Neuronal stem cell (in vitro differentiated cells): ENCODE measurements at regions not wholly inside any gene's neighbourhood (a gene's known extent, or its start where the extent isn't known, plus 50 kb on each side); places are given as distances from the start of the nearest gene placed in this dataset.

Source experiments
- DNase-seq: peaks from one replicate; pipeline ENCODE4 v3.0.0-alpha.2; 2013; ENCODE audit warnings: low spot score
- H2AFZ ChIP-seq: one replicate; pipeline ENCODE4 v1.6.1; 2013; ENCODE audit warnings: mild to moderate bottlenecking, low read length, inconsistent platforms
- H2AK5ac ChIP-seq: 2 replicates; pipeline ENCODE4 v1.6.1; 2013; ENCODE audit warnings: low read depth, mild to moderate bottlenecking, inconsistent platforms, low read length, moderate library complexity, mixed read lengths
- H2BK120ac ChIP-seq: 2 replicates; pipeline ENCODE4 v1.6.1; 2013; ENCODE audit warnings: low read depth, mild to moderate bottlenecking, inconsistent platforms, low read length, moderate library complexity, mixed read lengths
- H2BK12ac ChIP-seq: one replicate; pipeline ENCODE4 v1.6.1; 2013; ENCODE audit warnings: low read length, inconsistent platforms
- H2BK15ac ChIP-seq: 2 replicates; pipeline ENCODE4 v1.6.1; 2013; ENCODE audit warnings: mild to moderate bottlenecking, low read length, inconsistent platforms, mixed read lengths
- H2BK5ac ChIP-seq: one replicate; pipeline ENCODE4 v1.6.1; 2013; ENCODE audit warnings: inconsistent platforms, mild to moderate bottlenecking, low read length, moderate library complexity
- H3K14ac ChIP-seq: one replicate; pipeline ENCODE4 v1.6.1; 2013; ENCODE audit warnings: low read length, inconsistent platforms
- H3K18ac ChIP-seq: 2 replicates; pipeline ENCODE4 v1.6.1; 2013; ENCODE audit warnings: low read length, inconsistent platforms
- H3K23ac ChIP-seq: 2 replicates; pipeline ENCODE4 v1.6.1; 2013; ENCODE audit warnings: low read depth, mild to moderate bottlenecking, mixed read lengths, low read length, inconsistent platforms; ENCODE audit not compliant: poor library complexity
- H3K27ac ChIP-seq: replicated peaks from 3 replicates; pipeline ENCODE4 v1.5.1; 2013; ENCODE audit warnings: low read length, inconsistent platforms
- H3K27me3 ChIP-seq, 3 experiments: 2 replicates each; pipeline ENCODE4 v1.6.1; 2013; ENCODE audit warnings: low read length in 3 of 3, mild to moderate bottlenecking in 2 of 3, inconsistent platforms in 1 of 3, low read depth in 1 of 3, mixed read lengths in 1 of 3, moderate library complexity in 1 of 3; ENCODE audit not compliant: control insufficient read depth in 3 of 3, insufficient read depth in 3 of 3
- H3K36me3 ChIP-seq, 2 donors: replicated peaks in 1 of 2; 2 replicates each; pipeline ENCODE4 v1.6.1; 2013; ENCODE audit warnings: low read length in 2 of 2; ENCODE audit not compliant: control insufficient read depth in 2 of 2, insufficient read depth in 2 of 2
- H3K4ac ChIP-seq: 2 replicates; pipeline ENCODE4 v1.6.1; 2013; ENCODE audit warnings: inconsistent platforms, mild to moderate bottlenecking, low read length, moderate library complexity
- H3K4me1 ChIP-seq, 2 donors: 1 replicate in 1 of 2; 2 replicates in 1 of 2; pipeline ENCODE4 v1.6.1; 2013; ENCODE audit warnings: low read length in 2 of 2, low read depth in 1 of 2; ENCODE audit not compliant: control insufficient read depth in 2 of 2, insufficient read depth in 1 of 2
- H3K4me2 ChIP-seq: one replicate; pipeline ENCODE4 v1.6.1; 2013; ENCODE audit warnings: mild to moderate bottlenecking, low read length, inconsistent platforms; ENCODE audit not compliant: insufficient read depth, poor library complexity, severe bottlenecking
- H3K4me3 ChIP-seq, 2 donors: 2 replicates each; pipeline ENCODE4 v1.5.1; 2013; ENCODE audit warnings: low read length in 2 of 2, mild to moderate bottlenecking in 2 of 2, inconsistent platforms in 1 of 2, moderate library complexity in 1 of 2
- H3K79me1 ChIP-seq: one replicate; pipeline ENCODE4 v1.6.1; 2013; ENCODE audit warnings: low read depth, mild to moderate bottlenecking, inconsistent platforms, low read length, moderate library complexity
- H3K9ac ChIP-seq: one replicate; pipeline ENCODE4 v1.6.1; 2013; ENCODE audit warnings: mild to moderate bottlenecking, low read depth, low read length, inconsistent platforms; ENCODE audit not compliant: poor library complexity
- H3K9me3 ChIP-seq, 2 donors: replicated peaks in 1 of 2; 2 replicates each; pipeline versions ENCODE3 to v1.6.1; 2013; ENCODE audit warnings: low read length in 2 of 2, mild to moderate bottlenecking in 2 of 2, inconsistent platforms in 1 of 2, low read depth in 1 of 2, mixed read lengths in 1 of 2, moderate library complexity in 1 of 2; ENCODE audit not compliant: control insufficient read depth in 2 of 2, insufficient read depth in 1 of 2
- H4K8ac ChIP-seq: one replicate; pipeline ENCODE4 v1.6.1; 2013; ENCODE audit warnings: low read depth, mild to moderate bottlenecking, inconsistent platforms, low read length, moderate library complexity
- H4K91ac ChIP-seq: one replicate; pipeline ENCODE4 v1.6.1; 2013; ENCODE audit warnings: low read length, low read depth, mild to moderate bottlenecking, inconsistent platforms; ENCODE audit not compliant: poor library complexity
- WGBS, 2 donors: extraction: QIAGEN DNeasy Blood & Tissue Kit; methylation state at CpG; one replicate each; pipeline ENCODE4 v1.1.7; 2013; ENCODE audit warnings: missing lambda C conversion rate in 2 of 2, mixed read lengths in 1 of 2; ENCODE audit not compliant: insufficient read length in 2 of 2, insufficient replicate concordance in 1 of 2; ENCODE audit errors: extremely low coverage in 2 of 2; 5-methylcytosine and 5-hydroxymethylcytosine counted together

GRCh38 chr9:108410161-108410560 lies 445.6 kb downstream of the ACTL7B start:
- no peaks in the 10 kb centered on the region for H3K27me3 ChIP-seq
- no peak overlapping the region for H2BK5ac ChIP-seq
- no peak overlapping the region for H3K4me3 ChIP-seq
- H3K23ac ChIP-seq, result no peak overlapping the region
- H3K9me3 ChIP-seq, result no peaks in the 10 kb centered on the region
- WGBS, 2 donors, result no CpG with 5 or more reads among the region's 1 CpG
- no peak overlapping the region for H2AFZ ChIP-seq
- no peaks in the 10 kb centered on the region for H3K79me1 ChIP-seq
- no peak overlapping the region for H4K91ac ChIP-seq
- no peak overlapping the region for H3K14ac ChIP-seq
- no peak overlapping the region for H3K4me2 ChIP-seq
- no peak overlapping the region for H3K9ac ChIP-seq
- H2BK120ac ChIP-seq, result no peak overlapping the region
- no peak overlapping the region for H2AK5ac ChIP-seq
- no peaks in the 10 kb centered on the region for H3K4me1 ChIP-seq
- no peak overlapping the region for H3K4ac ChIP-seq
- no peak overlapping the region for H3K27ac ChIP-seq
- no peak overlapping the region for H2BK12ac ChIP-seq
- H3K18ac ChIP-seq, result no peak overlapping the region
- no peaks in the 10 kb centered on the region for H3K36me3 ChIP-seq
- H4K8ac ChIP-seq, result no peak overlapping the region
- no peak for DNase-seq
- no peak overlapping the region for H2BK15ac ChIP-seq

DNA sequence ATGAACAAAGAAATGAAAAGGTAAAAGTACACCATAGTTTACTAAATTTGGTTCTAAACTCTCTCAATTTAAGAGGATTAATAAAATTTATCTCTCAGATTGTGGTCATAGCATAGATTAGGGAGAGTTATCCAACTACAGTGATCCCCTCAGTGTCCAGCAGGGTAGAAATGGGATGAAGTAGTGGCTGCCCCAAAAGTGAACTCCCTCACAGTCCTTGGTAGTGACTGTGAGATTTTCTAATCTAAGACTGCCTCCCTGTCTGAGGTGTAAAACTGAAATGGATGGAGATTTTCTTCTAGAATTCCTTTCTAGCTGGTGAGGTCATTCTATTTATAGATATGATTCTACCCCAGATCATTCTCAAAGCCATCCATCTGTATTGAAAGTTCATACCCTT lies 455.5 kb downstream of the ACTL7B start:
- no peak overlapping the region for H3K14ac ChIP-seq
- no peak overlapping the region for H2BK5ac ChIP-seq
- H3K36me3 ChIP-seq, result no peaks in the 10 kb centered on the region
- no peak overlapping the region for H2AFZ ChIP-seq
- no peak overlapping the region for H3K4me2 ChIP-seq
- H3K27ac ChIP-seq, result no peak overlapping the region
- H3K79me1 ChIP-seq, result no peaks in the 10 kb centered on the region
- H3K4me3 ChIP-seq, result no peak overlapping the region
- H3K4ac ChIP-seq, result no peak overlapping the region
- no peak overlapping the region for H4K8ac ChIP-seq
- no peaks in the 10 kb centered on the region for H3K27me3 ChIP-seq
- H2BK12ac ChIP-seq, result no peak overlapping the region
- H3K23ac ChIP-seq, result no peak overlapping the region
- H2BK15ac ChIP-seq, result no peak overlapping the region
- no peak overlapping the region for H2BK120ac ChIP-seq
- no peaks in the 10 kb centered on the region for H3K9me3 ChIP-seq
- no peak overlapping the region for H2AK5ac ChIP-seq
- no peak overlapping the region for H3K9ac ChIP-seq
- H3K4me1 ChIP-seq, result no peaks in the 10 kb centered on the region
- no peak overlapping the region for H4K91ac ChIP-seq
- H3K18ac ChIP-seq, result no peak overlapping the region
- DNase-seq, result no peak

DNA sequence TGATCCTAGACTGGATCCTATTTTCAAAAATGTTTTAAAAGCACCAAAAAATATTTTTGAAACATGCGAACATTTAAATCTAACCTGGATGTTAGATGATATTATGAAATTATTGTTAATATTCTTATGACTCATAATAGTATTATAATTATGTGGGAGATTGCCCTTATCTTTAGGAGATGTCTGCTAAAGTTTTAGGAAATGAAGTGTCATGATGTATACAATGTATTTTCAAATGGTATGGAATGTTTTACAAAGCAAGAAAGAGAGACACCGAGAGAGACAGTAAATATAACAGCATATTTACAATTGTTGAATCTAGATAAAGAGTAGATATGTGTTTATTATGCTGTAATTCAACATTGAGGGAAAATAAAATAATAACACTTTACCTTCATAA lies 455.9 kb downstream of the ACTL7B start:
- Histone ChIP-seq H3K36me3 (no peaks in the 10 kb centered on the region), H3K23ac (no peak overlapping the region), H3K4me3 (no peak overlapping the region), H3K14ac (no peak overlapping the region), H3K27ac (no peak overlapping the region), H3K9ac (no peak overlapping the region), H2BK12ac (no peak overlapping the region), H3K4me1 (no peaks in the 10 kb centered on the region), H3K27me3 (no peaks in the 10 kb centered on the region), H3K4me2 (no peak overlapping the region), H3K9me3 (no peaks in the 10 kb centered on the region), H2AFZ (no peak overlapping the region), H2BK5ac (no peak overlapping the region), H2BK15ac (no peak overlapping the region), H3K79me1 (no peaks in the 10 kb centered on the region), H4K91ac (no peak overlapping the region), H4K8ac (no peak overlapping the region), H3K4ac (no peak overlapping the region), H3K18ac (no peak overlapping the region), H2BK120ac (no peak overlapping the region), H2AK5ac (no peak overlapping the region)
- WGBS, 2 donors, result no CpG with 5 or more reads among the region's 2 CpGs
- DNase-seq, result no peak

GRCh38 chr9:108397286-108397685 lies 458.5 kb downstream of the ACTL7B start:
- H2AFZ ChIP-seq, result no peak overlapping the region
- H3K9ac ChIP-seq, result no peak overlapping the region
- H3K4ac ChIP-seq, result no peak overlapping the region
- no peaks in the 10 kb centered on the region for H3K4me1 ChIP-seq
- H3K9me3 ChIP-seq, result no peaks in the 10 kb centered on the region
- H2BK5ac ChIP-seq, result no peak overlapping the region
- H3K79me1 ChIP-seq, result no peaks in the 10 kb centered on the region
- no peak overlapping the region for H4K91ac ChIP-seq
- H3K23ac ChIP-seq, result no peak overlapping the region
- no peaks in the 10 kb centered on the region for H3K36me3 ChIP-seq
- no peak for DNase-seq
- H2BK120ac ChIP-seq, result no peak overlapping the region
- no peak overlapping the region for H2AK5ac ChIP-seq
- no peak overlapping the region for H4K8ac ChIP-seq
- H3K27ac ChIP-seq, result no peak overlapping the region
- no peaks in the 10 kb centered on the region for H3K27me3 ChIP-seq
- H3K14ac ChIP-seq, result no peak overlapping the region
- H3K18ac ChIP-seq, result no peak overlapping the region
- no peak overlapping the region for H2BK15ac ChIP-seq
- no peak overlapping the region for H3K4me3 ChIP-seq
- H2BK12ac ChIP-seq, result no peak overlapping the region
- no peak overlapping the region for H3K4me2 ChIP-seq
